Mucosa of stomach (tissue), 1 donor: ENCODE measurements at regions not wholly inside any gene's neighbourhood (a gene's known extent, or its start where the extent isn't known, plus 50 kb on each side); places are given as distances from the start of the nearest gene placed in this dataset.

Source experiments
- H3K27me3 ChIP-seq: one replicate; pipeline ENCODE4 v1.7.0; 2013; ENCODE audit warnings: mild to moderate bottlenecking, low read length; ENCODE audit not compliant: control insufficient read depth, insufficient read depth
- H3K36me3 ChIP-seq: one replicate; pipeline ENCODE4 v1.7.0; 2013; ENCODE audit warnings: low read length; ENCODE audit not compliant: control insufficient read depth, insufficient read depth
- H3K4me1 ChIP-seq: one replicate; pipeline ENCODE4 v1.7.0; 2013; ENCODE audit warnings: mild to moderate bottlenecking, low read length; ENCODE audit not compliant: control insufficient read depth, insufficient read depth
- H3K4me3 ChIP-seq: one replicate; pipeline ENCODE4 v1.7.0; 2013; ENCODE audit warnings: low read length
- H3K9ac ChIP-seq: one replicate; pipeline ENCODE4 v1.7.0; 2013; ENCODE audit warnings: mild to moderate bottlenecking, low read length, moderate library complexity
- H3K9me3 ChIP-seq: one replicate; pipeline ENCODE4 v1.7.0; 2013; ENCODE audit warnings: mild to moderate bottlenecking, low read length, moderate library complexity; ENCODE audit not compliant: control insufficient read depth
- donor health status: Pancreatic carcinoma.

- Histone ChIP-seq H3K27me3 (no peaks in the 10 kb centered on the region), H3K36me3 (no peaks in the 10 kb centered on the region), H3K9ac (peak overlapping the region; percentile 12), H3K9me3 (no peaks in the 10 kb centered on the region), H3K4me3 (no peak overlapping the region), H3K4me1 (peaks cover 26% of the 10 kb centered on the region)
Observed at GRCh38 chr2:8527031-8527430, 154.8 kb upstream of the ID2 start.

GRCh38 chr2:8527676-8528075, 154.2 kb upstream of the ID2 start:
- Histone ChIP-seq H3K9me3 (no peaks in the 10 kb centered on the region), H3K4me1 (peaks cover 22% of the 10 kb centered on the region), H3K9ac (no peak overlapping the region), H3K27me3 (no peaks in the 10 kb centered on the region), H3K36me3 (no peaks in the 10 kb centered on the region), H3K4me3 (no peak overlapping the region)

GRCh38 chr2:8528863-8529262, 153.0 kb upstream of the ID2 start:
- no peak overlapping the region for H3K4me3 ChIP-seq
- no peaks in the 10 kb centered on the region for H3K9me3 ChIP-seq
- H3K27me3 ChIP-seq, result no peaks in the 10 kb centered on the region
- no peak overlapping the region for H3K9ac ChIP-seq
- H3K4me1 ChIP-seq, result peaks cover 17% of the 10 kb centered on the region
- no peaks in the 10 kb centered on the region for H3K36me3 ChIP-seq

DNA sequence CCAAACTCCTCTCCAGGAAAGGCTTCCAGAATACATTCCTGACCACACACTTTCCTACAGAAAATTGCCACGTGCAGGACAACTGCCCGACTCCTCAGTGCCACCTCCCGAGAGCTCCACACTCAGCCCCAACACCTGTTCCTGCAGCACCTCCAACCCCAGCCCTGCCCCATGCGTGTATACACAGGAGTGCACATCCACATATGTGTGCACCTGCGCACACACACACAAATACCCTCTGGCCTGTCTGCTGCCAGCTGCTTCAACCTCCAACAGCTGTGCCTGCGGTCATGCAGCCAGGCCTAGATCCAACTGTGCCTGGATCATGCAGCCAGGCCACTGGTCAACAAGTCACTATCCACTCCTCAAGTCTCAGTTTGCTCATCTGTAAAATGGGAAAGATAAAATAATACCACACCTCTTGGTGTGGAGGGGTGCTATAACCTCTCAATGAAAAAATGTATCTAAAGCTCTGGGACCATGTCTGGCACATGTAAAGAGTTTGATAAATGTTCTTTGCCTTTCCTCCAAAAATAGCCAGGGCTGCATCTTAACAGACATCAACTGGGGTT, 152.1 kb upstream of the ID2 start:
- no peaks in the 10 kb centered on the region for H3K36me3 ChIP-seq
- H3K9me3 ChIP-seq, result no peaks in the 10 kb centered on the region
- no peaks in the 10 kb centered on the region for H3K27me3 ChIP-seq
- no peak overlapping the region for H3K9ac ChIP-seq
- H3K4me1 ChIP-seq, result peaks cover 17% of the 10 kb centered on the region
- H3K4me3 ChIP-seq, result no peak overlapping the region

- no peaks in the 10 kb centered on the region for H3K27me3 ChIP-seq
- H3K4me3 ChIP-seq, result no peak overlapping the region
- H3K9ac ChIP-seq, result no peak overlapping the region
- H3K9me3 ChIP-seq, result no peaks in the 10 kb centered on the region
- H3K4me1 ChIP-seq, result peaks cover 17% of the 10 kb centered on the region
- no peaks in the 10 kb centered on the region for H3K36me3 ChIP-seq
Observed at GRCh38 chr2:8531481-8531880, 150.4 kb upstream of the ID2 start.

GRCh38 chr2:8532438-8532837, 149.4 kb upstream of the ID2 start:
- no peak overlapping the region for H3K4me3 ChIP-seq
- H3K36me3 ChIP-seq, result no peaks in the 10 kb centered on the region
- peaks cover 25% of the 10 kb centered on the region for H3K4me1 ChIP-seq
- H3K9me3 ChIP-seq, result no peaks in the 10 kb centered on the region
- H3K27me3 ChIP-seq, result no peaks in the 10 kb centered on the region
- no peak overlapping the region for H3K9ac ChIP-seq

GRCh38 chr2:8533923-8534322, 147.9 kb upstream of the ID2 start:
- no peaks in the 10 kb centered on the region for H3K36me3 ChIP-seq
- H3K9me3 ChIP-seq, result no peaks in the 10 kb centered on the region
- no peaks in the 10 kb centered on the region for H3K27me3 ChIP-seq
- H3K4me1 ChIP-seq, result peaks cover 30% of the 10 kb centered on the region
- no peak overlapping the region for H3K4me3 ChIP-seq
- H3K9ac ChIP-seq, result no peak overlapping the region

DNA sequence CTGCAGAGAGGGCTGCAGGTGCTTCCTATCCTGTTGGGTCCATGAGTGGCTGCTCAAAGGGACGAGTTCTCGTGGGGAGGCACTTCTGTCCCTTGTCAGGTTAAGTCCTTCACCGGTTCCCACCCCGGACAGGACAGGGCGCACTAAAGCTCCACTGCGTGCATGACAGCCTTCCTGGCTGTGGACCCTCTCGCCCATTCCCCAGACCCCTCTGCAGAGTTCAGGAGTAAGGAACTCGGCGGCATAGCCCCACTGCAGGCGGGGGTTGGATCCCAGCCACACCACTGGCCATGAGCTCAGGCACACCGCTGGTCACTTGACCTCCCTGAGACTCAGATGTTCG, 147.5 kb upstream of the ID2 start:
- peaks cover 35% of the 10 kb centered on the region for H3K4me1 ChIP-seq
- no peak overlapping the region for H3K4me3 ChIP-seq
- H3K9ac ChIP-seq, result no peak overlapping the region
- no peaks in the 10 kb centered on the region for H3K9me3 ChIP-seq
- H3K27me3 ChIP-seq, result no peaks in the 10 kb centered on the region
- H3K36me3 ChIP-seq, result no peaks in the 10 kb centered on the region

DNA sequence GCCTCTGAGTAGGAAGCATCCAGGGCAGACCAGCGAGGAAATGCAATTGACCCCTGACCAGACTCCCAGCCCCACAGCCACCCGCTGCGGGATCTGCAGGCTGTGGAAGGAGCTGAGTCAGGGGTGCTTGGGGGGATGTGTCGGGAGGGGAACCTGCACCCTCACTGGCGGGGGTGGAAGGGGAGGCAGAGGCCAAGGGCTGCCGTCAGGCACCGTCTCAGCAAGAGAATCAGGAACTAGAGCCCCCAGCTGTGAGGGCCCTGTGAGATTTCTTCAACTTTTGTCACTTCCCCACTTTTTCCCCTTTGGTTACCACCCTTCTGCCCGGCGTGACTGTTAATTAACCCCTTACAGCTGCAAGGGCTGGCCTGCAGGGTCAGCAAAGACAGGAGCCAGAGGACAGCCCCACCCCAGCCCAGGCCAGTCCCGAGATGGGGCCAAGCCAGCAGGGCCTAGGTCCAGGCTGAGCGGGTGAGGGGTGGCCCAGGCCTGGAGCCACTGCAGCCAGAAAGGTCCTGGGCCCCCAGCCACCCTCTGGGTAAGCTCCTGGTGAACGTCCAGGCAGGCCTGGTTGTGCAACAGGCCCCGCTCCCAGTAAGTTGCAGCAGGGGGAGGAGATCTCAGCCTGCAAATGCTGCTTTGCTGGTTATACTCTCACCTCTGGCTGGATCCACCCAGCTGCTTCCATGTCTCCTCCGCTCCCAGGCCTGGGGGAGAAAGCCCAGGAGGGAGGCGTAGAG, 147.0 kb upstream of the ID2 start:
- H3K4me3 ChIP-seq, result no peak overlapping the region
- no peaks in the 10 kb centered on the region for H3K27me3 ChIP-seq
- no peaks in the 10 kb centered on the region for H3K9me3 ChIP-seq
- H3K36me3 ChIP-seq, result no peaks in the 10 kb centered on the region
- peaks cover 40% of the 10 kb centered on the region for H3K4me1 ChIP-seq
- H3K9ac ChIP-seq, result no peak overlapping the region

- peaks cover 46% of the 10 kb centered on the region for H3K4me1 ChIP-seq
- no peak overlapping the region for H3K9ac ChIP-seq
- no peak overlapping the region for H3K4me3 ChIP-seq
- no peaks in the 10 kb centered on the region for H3K27me3 ChIP-seq
- H3K9me3 ChIP-seq, result no peaks in the 10 kb centered on the region
- H3K36me3 ChIP-seq, result no peaks in the 10 kb centered on the region
Observed at GRCh38 chr2:8535469-8535795, 146.4 kb upstream of the ID2 start.

- no peaks in the 10 kb centered on the region for H3K9me3 ChIP-seq
- H3K27me3 ChIP-seq, result no peaks in the 10 kb centered on the region
- no peaks in the 10 kb centered on the region for H3K36me3 ChIP-seq
- no peak overlapping the region for H3K4me3 ChIP-seq
- peaks cover 49% of the 10 kb centered on the region for H3K4me1 ChIP-seq
- H3K9ac ChIP-seq, result no peak overlapping the region
Observed at GRCh38 chr2:8535821-8536685, 145.8 kb upstream of the ID2 start.
